NCI-H345 treated with DMSO at 0.1 percent for 48 hours (cell line): ENCODE measurements at regions not wholly inside any gene's neighbourhood (a gene's known extent, or its start where the extent isn't known, plus 50 kb on each side); places are given as distances from the start of the nearest gene placed in this dataset.

Source experiments
- DNase-seq: peaks from one replicate; lab custom pipeline; 2025; ENCODE audit not compliant: unreplicated experiment; lab: John Stamatoyannopoulos, UW

DNA sequence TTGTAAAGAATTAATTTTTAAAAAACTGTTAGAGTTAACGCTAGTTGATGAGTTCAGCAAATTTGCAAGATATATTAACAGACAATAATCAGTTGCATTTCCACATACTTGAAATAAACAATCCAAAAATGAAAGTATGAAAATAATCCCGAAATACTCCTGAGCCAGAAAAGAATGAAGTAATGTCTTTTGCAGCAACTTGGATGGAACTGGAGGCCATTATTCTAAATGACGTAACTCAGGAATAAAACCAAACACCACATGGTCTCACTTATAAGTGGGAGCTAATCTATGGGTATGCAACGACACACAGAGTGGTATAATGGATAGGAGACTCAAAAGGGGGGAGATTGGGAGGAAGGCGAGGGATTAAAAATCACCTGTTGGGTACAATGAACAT, 872.9 kb upstream of the GJE1 start:
- no peak for DNase-seq

- DNase-seq, result no peak
Observed at GRCh38 chr6:141259091-141259490, 873.6 kb upstream of the GJE1 start.

- no peak for DNase-seq
Observed at GRCh38 chr6:141258516-141258915, 874.2 kb upstream of the GJE1 start.

- no peak for DNase-seq
Observed at GRCh38 chr6:141254336-141254735, 878.4 kb upstream of the GJE1 start.

- no peak for DNase-seq
Observed at GRCh38 chr6:141252828-141253608, 879.7 kb upstream of the GJE1 start.

- no peak for DNase-seq
Observed at GRCh38 chr6:141251286-141251685, 881.4 kb upstream of the GJE1 start.

DNA sequence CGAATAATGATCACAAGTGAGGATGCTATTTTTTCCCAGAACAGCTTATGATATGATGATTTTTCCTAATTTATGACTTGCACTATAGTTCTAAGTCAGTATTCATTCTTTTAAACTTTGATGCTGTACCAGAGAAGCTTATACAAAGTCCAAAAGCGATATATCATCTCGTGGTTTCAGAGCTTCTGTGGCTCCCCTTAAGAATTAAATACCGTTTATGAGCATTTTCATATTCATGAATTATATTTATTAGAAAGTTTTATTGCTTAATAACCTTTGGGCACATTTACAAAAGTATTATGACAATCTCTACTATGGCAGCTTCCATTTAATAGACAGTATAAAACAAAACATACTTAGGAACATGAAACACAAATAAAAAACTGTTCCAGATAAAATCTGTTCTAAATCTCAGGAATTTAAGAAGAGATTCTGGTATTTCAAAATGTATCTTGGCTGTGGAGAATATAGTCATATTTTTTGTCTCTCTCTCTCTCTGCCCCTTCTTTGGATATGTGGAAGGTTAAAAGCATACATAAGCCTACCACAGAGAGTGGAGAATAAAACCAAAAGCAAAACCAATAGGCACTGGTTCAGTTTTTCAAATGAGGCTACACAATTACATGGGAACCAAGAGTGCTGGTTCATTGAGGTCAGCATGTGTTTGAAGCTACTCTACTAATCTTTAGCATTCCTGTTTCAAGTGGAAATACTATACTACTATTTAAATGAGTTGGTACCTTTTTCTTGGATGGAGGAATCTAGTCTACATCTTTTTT, 884.5 kb upstream of the GJE1 start:
- no peak for DNase-seq

DNA sequence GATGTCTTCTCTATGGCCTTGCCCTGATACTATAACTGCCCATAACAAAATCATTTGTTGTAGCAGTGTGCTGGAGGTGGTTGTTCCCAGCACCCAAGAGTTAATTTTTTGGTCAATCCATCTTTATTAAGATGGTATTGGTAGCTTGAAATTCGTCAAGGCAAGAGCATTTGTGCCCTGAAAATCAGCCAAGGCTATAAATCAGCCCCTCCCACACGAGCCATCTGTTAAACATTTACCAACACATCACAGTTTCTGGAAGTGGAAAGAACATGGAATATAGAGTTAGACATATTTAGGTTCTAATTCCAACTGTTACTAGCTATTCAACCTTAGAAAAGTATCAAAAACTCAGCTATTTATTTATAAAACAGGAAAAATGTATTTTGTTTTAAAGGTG, 888.4 kb upstream of the GJE1 start:
- no peak for DNase-seq

- no peak for DNase-seq
Observed at GRCh38 chr6:141242957-141243356, 889.8 kb upstream of the GJE1 start.

GRCh38 chr6:141229296-141229695, 903.4 kb upstream of the GJE1 start:
- DNase-seq, result no peak

DNA sequence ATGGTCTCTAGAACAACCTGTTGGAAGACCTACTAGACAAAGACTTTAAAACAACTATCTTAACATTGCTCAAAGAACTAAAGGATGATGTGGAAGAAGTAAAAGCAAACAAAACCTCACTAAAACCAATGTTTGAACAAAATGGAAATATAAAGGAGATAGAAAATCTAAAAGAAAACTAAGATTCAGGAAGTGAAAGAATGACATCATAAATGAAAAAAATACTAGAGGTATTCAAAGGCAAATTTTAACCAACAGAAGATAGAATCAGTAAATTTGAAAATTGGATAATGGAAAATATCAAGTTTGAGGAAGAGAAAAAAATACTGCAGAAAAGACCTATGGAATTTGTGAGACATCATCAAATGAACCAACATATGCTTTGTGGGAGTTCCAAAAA, 914.1 kb upstream of the GJE1 start:
- DNase-seq, result no peak

DNA sequence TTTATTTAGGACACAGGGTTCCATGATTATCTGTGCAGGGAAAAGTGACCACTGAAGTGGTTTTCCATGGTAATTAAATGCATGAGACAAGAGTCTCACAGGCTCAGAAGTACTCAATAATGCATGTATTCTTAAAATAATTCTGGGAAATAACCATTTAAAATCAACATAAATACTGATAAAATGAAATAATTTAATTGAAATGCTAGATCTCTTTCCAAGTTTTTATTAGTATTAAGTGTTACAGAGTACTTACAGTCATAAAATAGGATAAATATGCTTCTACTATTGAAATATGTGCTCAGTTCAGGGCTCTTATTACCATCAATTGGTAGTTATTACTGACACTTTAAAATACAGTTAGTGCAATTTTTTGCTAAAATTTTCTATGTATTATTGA, 916.0 kb upstream of the GJE1 start:
- no peak for DNase-seq

DNA sequence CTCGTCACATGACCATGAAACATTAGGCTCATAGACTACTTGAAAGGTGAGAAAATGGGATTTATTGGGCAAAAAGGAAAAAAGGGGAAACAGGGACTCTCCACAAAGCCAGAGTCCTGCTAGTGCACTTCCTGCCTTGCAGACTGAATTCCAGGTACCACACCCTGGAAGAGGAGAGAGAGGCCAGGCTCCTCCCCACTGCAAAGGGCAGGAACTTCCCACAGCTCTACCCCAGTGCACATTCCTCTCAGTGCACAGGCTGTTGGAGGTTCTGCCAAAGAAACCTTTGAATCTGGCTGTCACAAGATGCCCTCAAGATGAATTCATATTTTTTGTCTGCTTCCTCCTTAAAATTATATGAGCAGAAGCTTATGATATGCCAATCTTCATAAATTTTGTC, 920.4 kb upstream of the GJE1 start:
- no peak for DNase-seq

GRCh38 chr6:141211845-141212244, 920.9 kb upstream of the GJE1 start:
- DNase-seq, result no peak

GRCh38 chr6:141210901-141211300, 921.8 kb upstream of the GJE1 start:
- DNase-seq, result no peak

DNA sequence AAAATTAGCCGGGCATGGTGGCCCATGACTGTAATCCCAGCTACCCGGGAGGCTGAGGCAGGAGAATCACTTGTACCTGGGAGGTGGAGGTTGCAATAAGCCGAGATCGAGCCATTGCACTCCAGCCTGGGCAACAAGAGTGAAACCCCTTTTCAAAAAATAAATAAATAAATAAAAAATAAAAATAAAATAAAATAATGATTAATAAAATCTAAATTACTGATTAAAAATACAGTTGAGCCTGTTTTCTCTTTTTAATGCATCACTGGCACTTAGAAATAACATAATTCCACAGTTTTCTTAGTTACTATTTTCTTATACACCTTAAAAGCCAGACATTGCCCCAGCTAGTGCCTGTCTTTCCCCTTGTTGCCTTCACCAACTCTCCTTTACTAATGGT, 922.8 kb upstream of the GJE1 start:
- DNase-seq, result no peak

DNA sequence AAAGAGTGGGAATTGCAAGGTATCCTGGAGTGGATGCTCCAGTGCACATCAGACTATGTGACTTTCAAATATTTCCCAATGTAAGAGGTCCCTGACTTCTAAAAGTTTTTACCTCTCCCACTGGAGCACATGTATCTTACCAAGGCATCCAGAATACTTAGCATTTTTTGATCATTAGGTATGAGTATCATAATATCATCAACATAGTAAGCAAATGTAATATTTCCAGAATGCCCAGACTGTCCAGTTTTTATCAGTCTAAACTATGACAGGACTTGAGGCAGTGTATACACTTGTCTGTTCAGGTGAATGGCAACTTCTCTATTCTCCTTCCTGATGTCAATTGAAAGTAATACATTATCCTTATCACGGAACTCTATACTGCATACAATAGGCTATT, 924.6 kb upstream of the GJE1 start:
- DNase-seq, result no peak

GRCh38 chr6:141203902-141204575, 928.7 kb upstream of the GJE1 start:
- DNase-seq, result no peak

DNA sequence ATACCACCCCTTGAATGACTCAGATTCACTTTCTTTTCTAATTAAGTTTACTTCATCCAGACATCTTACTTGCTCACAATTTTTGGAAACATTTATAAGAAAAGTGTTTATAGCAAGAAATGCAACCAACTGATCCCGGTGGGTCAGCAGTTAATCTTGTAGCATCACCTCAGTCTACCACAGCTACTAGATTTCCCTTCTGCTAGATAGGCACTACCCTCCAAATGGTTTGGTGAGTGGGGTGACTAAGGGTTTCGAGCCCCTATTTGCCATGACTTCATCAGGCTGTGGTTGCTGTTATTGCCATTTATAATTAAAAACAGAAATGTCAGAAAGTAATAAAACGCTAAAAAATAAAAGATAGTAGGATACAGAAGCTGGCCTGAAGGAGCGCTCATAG, 930.1 kb upstream of the GJE1 start:
- no peak for DNase-seq

GRCh38 chr6:141199074-141199473, 933.7 kb upstream of the GJE1 start:
- DNase-seq, result no peak

GRCh38 chr6:141195251-141195832, 937.4 kb upstream of the GJE1 start:
- DNase-seq, result no peak

- DNase-seq, result no peak
Observed at GRCh38 chr6:141183368-141183767, 949.4 kb upstream of the GJE1 start.
